Right renal cortex interstitium (tissue), 3 donors: ENCODE measurements at regions not wholly inside any gene's neighbourhood (a gene's known extent, or its start where the extent isn't known, plus 50 kb on each side); places are given as distances from the start of the nearest gene placed in this dataset.

ENCODE experiments used
- DNase-seq, 3 donors: peaks; one replicate each; pipeline ENCODE4 v3.0.0-alpha.2; 2013; ENCODE audit warnings: low read depth in 3 of 3, low spot score in 2 of 3

- DNase-seq = no peak
These were observed 170.4 kb downstream of the ZDHHC21 start for GRCh38 chr9:14522627-14523379.

- no peak for DNase-seq
These were observed 172.9 kb downstream of the ZDHHC21 start for GRCh38 chr9:14520341-14520740.

GRCh38 chr9:14517154-14517906, 175.9 kb downstream of the ZDHHC21 start:
- DNase-seq = no peak

- no peak for DNase-seq
These were observed 176.6 kb downstream of the ZDHHC21 start for GRCh38 chr9:14516656-14517055.

- DNase-seq = no peak
These were observed 177.5 kb downstream of the ZDHHC21 start for GRCh38 chr9:14515571-14516198.

GRCh38 chr9:14515049-14515448, 178.2 kb downstream of the ZDHHC21 start:
- no peak for DNase-seq

- DNase-seq = no peak
These were observed 180.3 kb downstream of the ZDHHC21 start for GRCh38 chr9:14512942-14513341.

- DNase-seq = no peak
These were observed 181.8 kb downstream of the ZDHHC21 start for GRCh38 chr9:14511452-14511851.

- no peak for DNase-seq
These were observed 184.3 kb downstream of the ZDHHC21 start for GRCh38 chr9:14508884-14509283.

GRCh38 chr9:14501366-14501765, 187.4 kb upstream of the NFIB start:
- no peak for DNase-seq

GRCh38 chr9:14500705-14501104, 186.8 kb upstream of the NFIB start:
- no peak for DNase-seq

GRCh38 chr9:14499976-14500375, 186.0 kb upstream of the NFIB start:
- no peak for DNase-seq

GRCh38 chr9:14498824-14499223, 184.9 kb upstream of the NFIB start:
- DNase-seq = no peak

GRCh38 chr9:14497476-14497875, 183.5 kb upstream of the NFIB start:
- no peak for DNase-seq

- DNase-seq = no peak
These were observed 174.7 kb upstream of the NFIB start for GRCh38 chr9:14488421-14489190.

- no peak for DNase-seq
These were observed 173.7 kb upstream of the NFIB start for GRCh38 chr9:14487547-14488185.

GRCh38 chr9:14485366-14485765, 171.4 kb upstream of the NFIB start:
- DNase-seq = no peak

- DNase-seq = no peak
These were observed 168.9 kb upstream of the NFIB start for GRCh38 chr9:14482856-14483255.

- DNase-seq = no peak
These were observed 166.6 kb upstream of the NFIB start for GRCh38 chr9:14480526-14480925.

- DNase-seq = no peak
These were observed 165.2 kb upstream of the NFIB start for GRCh38 chr9:14479163-14479560.
